GM19467 (cell line): ENCODE measurements at regions not wholly inside any gene's neighbourhood (a gene's known extent, or its start where the extent isn't known, plus 50 kb on each side); places are given as distances from the start of the nearest gene placed in this dataset.

Source experiments
- ATAC-seq: cut with Tn5 transposase; IDR thresholded peaks from one replicate; pipeline ENCODE4 v1.9.1; 2021; ENCODE audit warnings: mild to moderate bottlenecking, moderate library complexity; ENCODE audit not compliant: unreplicated experiment

DNA sequence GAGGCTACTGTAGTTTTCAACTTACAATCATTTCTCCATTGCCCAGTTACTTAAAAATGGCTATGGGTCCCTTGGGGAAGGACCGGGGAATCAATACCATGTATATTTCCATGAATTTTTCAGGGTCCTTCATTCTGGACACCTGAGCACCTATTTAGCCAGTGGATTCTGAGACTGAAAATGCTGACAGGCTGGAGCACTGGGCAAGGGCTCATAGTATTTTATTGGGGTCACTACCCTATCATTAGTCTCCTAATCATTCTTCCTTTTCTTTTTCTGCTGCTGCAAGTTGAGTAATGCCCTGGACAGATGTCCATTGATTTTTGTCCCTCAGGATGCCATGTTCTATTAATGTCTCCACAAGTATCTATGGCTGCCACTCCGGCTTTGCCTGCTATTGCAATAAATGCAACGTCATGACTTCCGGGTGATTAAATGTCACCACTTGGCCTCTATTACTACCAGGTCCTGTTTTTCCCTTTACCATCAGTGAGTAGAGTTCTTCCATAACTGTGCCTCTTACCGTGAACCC lies 279.3 kb upstream of the FBXL7 start:
- ATAC-seq, result no peak

DNA sequence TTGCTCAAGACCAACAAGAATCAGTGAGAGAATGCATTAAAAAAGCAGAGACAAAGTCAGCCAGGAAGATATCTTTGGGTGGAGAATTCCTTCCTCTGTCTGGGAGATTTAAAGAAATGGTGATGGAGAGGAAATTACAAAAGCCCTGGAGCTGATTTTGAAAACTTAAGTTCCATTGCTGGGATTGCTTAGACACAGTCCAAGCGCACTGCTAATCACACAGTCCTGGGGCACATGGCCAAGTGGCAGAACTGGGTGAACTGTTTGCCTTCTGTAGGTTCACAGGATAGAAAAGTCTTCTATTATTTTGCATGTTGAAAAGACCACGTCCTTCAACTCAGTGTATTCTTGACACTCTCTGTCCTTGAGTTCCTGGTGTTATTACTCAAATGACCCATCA lies 284.9 kb upstream of the FBXL7 start:
- ATAC-seq, result no peak

DNA sequence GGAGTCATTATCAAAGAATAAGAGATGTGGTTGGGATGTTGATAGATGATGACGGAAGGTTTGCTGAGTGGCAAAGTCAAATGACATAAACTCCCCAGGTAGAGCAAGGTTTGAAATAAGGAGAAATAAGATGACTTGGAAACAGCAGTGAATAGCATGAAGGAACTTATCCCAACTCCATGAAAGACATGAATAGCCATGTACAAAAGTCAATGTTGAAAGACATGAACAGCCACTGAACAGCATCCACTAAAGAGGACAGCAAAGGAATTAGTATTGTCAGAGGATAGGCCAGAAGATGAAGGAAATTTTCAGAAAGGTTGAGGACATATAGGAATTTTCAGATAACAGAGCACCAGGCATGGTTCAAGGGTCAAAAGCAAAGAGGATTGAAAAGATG lies 286.0 kb upstream of the FBXL7 start:
- ATAC-seq, result no peak

DNA sequence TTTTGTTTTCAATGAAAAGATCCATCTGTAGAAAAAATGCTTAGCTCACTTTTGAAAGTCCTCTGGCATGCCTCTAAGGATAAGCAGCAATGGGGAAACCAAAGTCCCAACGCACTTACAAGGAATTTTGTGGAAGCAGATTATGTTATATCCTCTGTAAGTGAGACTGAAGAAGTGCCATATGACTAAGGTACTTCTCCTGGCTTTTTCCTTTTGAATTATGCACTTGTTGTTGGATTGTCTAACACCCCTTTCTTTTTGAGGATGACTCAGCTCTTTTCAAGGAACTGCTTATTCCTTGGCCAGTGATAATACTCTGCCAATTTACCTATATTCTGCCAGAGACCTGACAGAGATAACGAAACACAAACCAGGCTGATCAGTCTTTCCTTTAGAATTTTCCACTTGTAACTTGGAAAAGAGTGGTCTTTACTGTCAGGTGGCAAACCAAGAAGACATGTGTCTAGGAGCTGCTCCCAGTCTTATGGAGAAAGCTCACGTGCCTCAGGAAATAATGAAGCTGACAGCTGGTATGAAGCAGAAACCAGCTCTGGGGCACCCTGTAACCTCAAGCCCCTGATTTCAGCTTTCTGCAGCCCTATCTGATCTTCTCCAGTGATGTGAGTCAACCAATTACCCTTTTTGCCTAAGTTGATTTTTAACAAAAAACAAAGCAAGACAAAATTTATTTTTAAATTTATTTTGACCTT lies 290.8 kb upstream of the FBXL7 start:
- ATAC-seq, result no peak

DNA sequence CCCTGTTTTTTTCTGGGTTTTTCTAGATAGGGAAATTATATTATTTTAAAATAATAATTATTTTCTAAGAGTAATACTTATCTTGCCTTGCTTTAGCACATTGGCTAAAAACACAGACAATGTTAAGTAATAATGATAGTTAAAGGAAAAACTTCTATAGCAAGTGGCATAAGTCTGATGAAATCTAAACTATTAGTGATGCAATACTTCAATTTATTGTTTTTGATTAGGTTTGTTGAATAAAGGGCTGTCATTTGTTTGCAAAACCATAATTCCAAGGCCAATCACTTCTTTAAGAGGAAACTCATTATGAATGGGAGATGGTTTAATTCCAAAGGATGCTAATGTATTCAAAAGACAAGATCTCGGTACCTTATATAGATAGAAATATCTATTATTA lies 293.8 kb upstream of the FBXL7 start:
- no peak for ATAC-seq

DNA sequence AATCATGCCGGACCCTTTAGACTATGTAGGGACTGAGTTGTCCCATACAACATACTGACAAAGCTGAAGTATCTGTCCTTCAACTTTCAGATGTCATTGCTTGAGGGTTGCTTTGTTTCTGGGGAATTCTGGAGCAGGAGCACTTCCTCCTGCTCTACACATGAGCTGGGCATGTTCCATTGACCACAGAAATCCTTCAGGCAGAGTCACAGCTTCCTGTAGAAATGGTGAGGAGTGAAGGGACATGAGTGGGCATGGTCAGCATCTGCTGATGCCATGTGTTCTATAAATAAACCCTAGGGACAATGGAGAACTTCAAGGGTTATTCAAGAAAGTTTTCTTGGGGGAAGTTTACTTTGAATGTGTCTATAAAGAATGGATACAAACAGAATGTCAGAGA lies 296.6 kb upstream of the FBXL7 start:
- no peak for ATAC-seq

DNA sequence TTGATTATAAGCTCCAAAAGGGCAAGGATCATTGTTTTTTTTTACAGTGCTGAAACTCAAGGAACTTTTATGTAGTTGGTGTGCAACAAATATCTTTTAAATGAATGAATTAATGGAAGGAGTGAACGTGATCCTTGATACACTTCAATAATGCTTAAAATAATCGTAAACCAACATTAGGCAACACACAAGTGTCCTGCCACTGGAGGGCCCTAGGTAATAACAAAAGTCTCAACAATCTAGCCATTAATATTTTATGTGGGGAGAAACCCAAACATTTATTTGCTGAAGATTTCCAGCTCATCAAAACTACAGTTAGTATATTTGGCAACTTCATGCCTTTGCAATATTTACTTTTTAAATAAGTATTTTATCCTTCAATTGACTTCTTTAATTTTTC lies 309.0 kb upstream of the FBXL7 start:
- ATAC-seq, result no peak

DNA sequence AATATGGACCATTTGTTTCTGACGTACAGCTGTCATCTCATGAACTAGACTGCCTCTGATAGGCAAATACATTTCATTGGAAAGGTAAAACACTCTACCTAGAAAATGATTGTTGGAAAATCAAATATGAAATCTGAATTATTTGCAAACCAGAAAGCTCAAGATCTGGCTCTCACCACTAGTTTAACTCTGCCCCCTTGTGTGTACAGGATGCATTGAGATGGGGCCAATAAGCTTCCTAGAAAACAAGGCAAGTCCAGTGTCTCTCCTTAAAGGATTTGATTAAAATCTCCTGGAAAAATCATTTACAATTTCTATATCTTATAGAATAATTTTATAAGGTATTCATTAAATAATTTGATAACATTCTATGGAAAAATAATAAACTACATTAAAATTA lies 311.9 kb upstream of the ANKH start:
- ATAC-seq, result no peak

DNA sequence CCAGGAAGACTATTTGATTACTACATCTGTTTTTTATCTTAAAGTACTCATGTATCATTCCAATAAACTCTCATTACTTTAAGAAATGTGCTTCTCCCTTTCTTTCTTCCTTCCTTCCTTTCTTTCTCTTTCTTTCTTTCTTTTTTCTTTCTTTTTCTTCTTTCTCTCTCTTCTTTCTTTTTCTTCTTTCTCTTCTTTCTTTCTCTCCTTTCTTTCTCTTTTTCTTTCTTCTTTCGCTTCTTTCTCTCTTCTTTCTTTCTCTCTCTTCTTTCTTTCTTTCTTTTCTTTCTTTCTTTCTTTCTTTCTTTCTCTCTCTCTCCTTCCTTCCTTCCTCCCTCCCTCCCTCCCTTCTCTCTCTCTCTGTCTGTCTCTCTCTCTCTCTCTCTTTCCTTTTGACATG lies 298.6 kb upstream of the ANKH start:
- no peak for ATAC-seq

DNA sequence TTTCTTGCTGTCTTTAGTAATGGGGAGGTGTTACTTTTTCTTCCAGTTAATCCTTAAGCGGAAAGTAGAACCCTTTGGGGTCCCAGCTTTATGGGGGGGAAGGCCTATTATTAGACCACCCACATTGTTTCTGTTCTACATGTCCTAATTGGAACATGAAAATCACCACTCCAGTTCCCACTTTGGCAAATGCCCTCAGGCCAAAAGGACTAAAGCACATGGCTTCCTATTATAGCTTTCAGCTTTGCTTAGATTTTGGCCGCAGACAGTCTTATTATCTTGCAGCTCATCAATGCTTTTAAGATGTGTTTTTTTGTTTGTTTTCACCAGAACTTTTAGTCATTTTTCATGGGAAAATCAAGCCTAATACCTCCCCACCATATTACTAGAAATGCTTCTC lies 296.8 kb upstream of the ANKH start:
- no peak for ATAC-seq

DNA sequence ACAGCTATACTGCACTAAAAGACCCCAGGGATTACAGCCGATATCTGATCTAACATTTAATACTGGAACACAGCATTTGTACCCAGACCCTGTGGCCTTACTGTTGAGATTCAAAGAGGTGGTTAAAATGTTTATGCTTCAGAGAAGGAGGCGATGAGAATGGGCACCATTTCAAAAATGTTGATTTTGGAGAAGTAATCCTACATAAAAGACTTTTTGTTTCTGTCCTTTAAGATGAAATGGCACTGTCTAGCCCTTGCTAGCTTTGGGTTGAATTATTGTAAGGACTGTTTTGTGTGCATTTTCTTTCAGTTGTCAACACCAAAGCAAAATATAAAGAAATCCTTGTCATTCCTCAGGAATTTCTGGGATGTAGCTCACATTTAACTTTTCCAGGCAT lies 288.5 kb upstream of the ANKH start:
- ATAC-seq, result no peak

DNA sequence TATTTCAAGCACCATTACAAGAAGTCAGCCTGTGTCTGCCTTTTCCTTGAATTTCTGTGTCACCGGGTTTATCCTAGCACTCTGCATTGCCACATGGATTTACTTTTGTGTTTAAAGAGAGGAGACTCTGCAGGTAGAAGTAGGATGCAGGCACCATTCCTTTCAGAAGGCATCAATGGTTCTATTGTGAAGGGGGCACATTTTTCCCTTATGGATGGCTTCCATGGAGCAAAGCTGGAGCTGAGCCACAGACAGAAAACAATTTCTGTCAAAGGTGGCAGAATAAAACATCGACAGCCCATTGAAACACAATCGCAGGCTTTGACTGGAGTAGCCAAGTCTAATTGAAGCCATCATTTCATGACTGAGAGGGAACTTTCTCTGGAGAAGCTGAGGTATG lies 288.0 kb upstream of the ANKH start:
- ATAC-seq, result no peak

DNA sequence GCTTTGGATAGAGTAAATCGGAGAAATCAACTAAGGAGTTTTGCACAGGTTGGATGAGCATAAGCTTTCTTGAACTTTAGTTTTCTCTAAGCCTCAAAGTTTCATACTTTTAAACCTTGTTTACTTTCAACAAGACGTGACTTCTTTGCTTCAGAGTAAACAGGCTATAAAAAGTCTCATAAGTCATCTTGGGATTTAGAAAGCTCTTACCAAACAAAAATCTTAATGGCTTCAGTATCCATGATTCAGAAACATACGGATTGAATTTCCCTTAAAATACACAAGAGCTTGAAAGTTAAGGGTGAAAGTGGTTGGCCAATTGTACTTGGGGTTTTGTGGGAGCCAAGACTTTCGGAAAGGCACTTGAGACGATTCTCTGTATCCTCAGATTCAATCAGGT lies 270.9 kb upstream of the ANKH start:
- no peak for ATAC-seq

DNA sequence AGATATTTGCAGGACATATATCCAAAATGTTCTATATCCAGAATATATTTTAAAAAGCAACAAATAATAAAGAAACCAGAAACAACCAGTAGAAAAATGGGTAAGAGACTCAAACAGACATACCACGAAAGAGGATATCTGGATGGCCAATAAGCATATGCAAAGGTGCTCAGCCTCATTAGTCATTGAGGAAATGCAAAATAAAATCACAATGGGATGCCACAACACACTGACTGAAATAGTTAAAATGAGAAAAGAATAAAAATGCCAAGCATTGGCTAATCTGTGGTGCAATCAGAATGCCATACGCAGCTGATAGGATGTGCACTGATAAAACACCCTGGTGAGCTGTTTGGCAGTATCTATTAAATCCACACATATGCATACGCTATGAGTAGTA lies 265.8 kb upstream of the ANKH start:
- ATAC-seq, result no peak

DNA sequence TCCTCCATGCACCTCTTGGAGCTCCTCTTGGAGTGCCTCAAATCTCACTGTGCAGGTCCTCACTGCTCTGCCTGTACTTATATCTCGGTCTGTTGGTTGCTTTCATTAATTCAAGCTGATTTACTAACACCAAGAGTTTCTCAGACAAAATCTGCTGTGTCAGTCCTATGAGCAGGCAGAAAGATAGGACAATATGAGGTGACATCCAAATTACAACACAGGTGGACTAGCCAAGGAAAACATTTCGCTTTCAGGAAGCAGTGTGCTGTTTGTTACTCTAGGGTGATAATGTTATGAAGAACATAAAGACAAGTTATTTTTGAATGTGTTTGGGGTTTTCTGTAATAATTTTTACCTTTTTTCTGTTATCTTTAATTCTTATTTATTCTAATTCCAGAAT lies 264.1 kb upstream of the ANKH start:
- ATAC-seq, result no peak

DNA sequence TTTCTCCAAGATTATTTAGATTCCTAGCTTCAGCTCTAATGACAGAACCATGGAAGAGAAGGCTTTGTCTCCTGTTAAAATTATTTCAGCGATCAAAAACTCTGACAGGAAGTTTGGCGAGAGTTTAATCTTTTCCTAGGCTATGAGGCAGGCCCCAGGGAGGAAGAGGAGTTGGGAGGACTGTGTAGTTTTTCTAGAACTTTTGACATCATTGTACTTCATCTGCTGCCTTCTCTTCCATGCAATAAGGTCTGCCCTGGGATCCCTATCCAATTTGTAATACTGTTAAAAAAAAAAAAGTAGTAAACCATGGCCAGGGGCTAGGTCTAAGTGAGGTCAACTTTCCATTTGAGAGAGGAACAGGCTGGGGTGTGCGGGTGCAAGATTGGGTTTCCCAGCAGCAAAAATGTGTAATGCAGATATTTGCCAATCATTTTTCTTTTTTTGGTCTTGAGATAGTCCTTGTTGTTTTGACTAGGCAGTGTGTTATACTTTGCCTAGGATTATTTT lies 261.9 kb upstream of the ANKH start:
- no peak for ATAC-seq

DNA sequence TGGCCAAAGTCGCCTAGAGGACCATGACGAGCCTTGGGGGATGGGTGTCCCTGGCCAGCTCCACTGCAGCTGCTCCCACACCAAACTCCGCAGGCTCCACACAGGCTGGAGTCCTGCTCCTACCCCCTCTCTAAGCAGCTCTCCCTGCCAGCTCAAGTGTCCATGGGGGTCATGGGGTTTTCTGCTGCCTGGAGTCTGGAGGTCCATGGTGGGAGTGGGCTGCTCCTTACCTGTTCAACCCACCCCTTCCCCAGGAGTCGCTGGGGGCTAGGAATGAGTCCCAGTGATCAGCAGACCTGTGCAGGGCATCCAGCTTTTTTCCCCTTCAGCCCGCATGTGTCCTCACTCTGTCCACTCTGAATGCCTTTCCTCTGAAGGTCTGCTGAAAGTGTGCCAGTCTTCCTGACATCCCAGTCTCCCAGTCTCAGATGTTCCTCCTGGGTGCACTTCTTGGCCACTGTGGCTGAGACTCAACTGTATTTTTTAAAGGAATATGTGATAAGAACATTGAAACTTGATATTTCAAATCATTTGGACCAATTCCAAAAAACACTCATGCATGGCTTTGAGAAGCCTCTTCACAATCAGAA lies 261.3 kb upstream of the ANKH start:
- no peak for ATAC-seq

DNA sequence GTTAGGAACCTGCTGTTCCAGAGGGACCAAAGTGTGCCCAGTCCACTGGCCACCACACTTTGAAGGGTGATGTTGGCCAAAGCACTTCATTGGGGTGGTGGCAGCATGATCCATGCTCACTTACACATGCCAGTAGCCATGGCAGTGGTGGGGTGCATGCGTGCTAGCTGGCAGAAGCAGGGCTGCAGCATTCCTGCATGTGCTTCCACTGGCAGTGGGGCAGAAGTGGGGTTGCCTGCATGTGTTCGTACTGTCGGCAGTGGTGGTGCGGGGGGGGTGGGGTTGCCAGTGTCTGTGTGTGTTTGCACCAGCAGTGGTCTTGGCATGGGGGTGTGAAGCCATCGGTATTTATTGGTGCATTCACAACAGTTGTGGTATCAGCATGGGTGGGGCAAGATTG lies 260.3 kb upstream of the ANKH start:
- ATAC-seq, result no peak

DNA sequence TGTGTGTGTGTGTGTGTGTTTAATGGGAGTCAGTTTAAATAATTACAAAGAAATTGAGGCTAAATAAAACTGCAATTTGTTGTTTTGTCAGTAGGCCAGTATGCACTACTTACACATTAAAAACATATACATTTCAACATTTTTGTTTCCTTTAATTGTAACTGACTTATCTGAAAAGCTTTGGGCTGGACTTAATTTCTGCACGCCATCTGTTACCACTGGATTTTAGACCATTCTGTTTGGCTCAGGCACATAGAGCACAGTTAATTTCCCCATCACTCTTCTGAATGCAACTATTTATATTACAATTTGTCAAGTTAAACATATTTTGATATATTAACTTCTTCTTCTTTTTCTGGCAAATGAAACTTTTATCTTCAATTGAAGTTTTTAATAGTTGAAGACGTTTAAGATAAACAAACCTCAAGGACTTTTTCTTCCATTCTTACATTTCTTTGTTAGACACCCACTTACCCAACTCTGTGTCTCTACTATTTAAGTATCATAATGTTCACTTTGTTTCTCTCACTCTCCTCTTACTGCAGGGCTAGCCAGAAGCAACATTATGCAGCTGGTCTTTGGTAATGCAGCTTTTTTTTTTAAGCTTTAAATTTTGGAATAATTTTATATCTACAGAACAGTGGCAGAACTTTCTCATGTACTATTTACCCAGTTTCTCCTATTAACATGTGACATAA lies 253.4 kb upstream of the ANKH start:
- no peak for ATAC-seq

DNA sequence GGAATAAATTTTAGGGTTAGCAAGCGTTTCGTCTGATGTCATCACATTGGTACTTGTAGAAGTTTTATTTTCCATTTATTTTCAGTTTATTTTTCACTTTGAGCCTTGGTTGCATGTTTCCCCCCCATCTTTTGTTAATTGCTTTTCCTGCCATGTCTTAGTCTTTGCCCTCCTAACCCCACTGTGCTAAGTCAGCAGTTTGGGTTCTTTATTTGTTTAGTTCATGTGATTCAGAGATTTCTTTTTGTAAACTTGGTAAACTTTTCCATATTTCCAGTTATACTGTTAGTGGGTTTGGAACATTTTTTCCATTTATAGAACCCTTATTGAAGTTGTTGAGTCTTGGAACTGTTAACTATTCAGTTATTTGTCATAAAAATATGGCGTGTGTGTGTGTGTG lies 252.9 kb upstream of the ANKH start:
- no peak for ATAC-seq

DNA sequence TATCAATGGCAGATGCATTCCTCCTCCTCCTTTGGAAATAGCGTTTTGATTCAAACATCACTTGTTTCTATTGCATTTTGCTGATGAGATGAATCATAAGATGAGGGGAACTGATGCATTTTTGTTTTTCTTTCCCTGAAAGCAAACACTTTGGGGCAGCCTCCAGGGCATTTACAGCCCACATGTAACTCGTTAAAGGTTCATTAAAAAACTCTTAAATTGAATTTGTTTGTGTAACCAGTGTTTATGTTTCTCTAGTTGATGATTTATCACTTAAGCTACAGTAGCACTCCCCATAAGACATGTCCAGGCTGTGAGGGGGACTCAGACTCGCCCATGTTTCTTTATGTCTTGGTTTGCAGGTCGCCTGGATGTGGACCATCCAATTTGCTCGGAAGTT lies 246.1 kb upstream of the ANKH start:
- no peak for ATAC-seq

DNA sequence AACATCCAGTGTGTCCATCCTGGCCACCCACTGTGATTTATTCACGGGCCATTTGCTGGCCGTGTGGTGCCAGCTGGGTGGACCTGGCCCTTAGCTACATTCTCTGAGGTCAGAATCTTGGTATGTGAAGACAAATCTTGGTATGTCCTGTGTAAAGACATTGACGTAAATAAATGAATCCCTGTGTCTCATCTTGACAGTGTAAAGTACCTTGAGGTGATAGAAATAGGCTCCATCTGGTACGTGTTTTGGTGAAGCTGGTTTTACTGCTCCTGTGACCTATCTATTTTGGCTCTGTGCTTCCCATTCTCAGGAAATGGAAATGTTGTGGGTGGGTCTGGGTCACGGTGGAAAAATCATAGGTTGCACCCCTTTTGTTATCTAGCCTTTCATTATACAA lies 245.4 kb upstream of the ANKH start:
- ATAC-seq, result no peak
